H9 (cell line): ENCODE measurements at regions not wholly inside any gene's neighbourhood (a gene's known extent, or its start where the extent isn't known, plus 50 kb on each side); places are given as distances from the start of the nearest gene placed in this dataset.

Experiments used
- DNase-seq: peaks from one replicate; pipeline ENCODE4 v3.0.0-alpha.2; 2017
- H2AFZ ChIP-seq: one replicate; pipeline ENCODE4 v1.6.1; 2013; ENCODE audit warnings: mild to moderate bottlenecking, low read length, control low read depth, moderate library complexity
- H2AK5ac ChIP-seq: 2 replicates; pipeline ENCODE4 v1.6.1; 2013; ENCODE audit warnings: low read length, control low read depth, mixed read lengths; ENCODE audit not compliant: insufficient read length
- H2BK120ac ChIP-seq: one replicate; pipeline ENCODE4 v1.6.1; 2013; ENCODE audit warnings: low read depth, mild to moderate bottlenecking, low read length, control low read depth, inconsistent platforms; ENCODE audit not compliant: poor library complexity, severe bottlenecking
- H2BK12ac ChIP-seq: 2 replicates; pipeline ENCODE4 v1.6.1; 2013; ENCODE audit warnings: low read length, control low read depth, mixed read lengths, low read depth; ENCODE audit not compliant: insufficient read length
- H2BK15ac ChIP-seq: 2 replicates; pipeline ENCODE4 v1.6.1; 2013; ENCODE audit warnings: low read depth, low read length, control low read depth
- H2BK20ac ChIP-seq: one replicate; pipeline ENCODE4 v1.6.1; 2013; ENCODE audit warnings: low read depth, mild to moderate bottlenecking, low read length, control low read depth, inconsistent platforms; ENCODE audit not compliant: poor library complexity, severe bottlenecking
- H2BK5ac ChIP-seq: 2 replicates; pipeline ENCODE4 v1.6.1; 2013; ENCODE audit warnings: low read length, control low read depth, mixed read lengths; ENCODE audit not compliant: insufficient read length
- H3K14ac ChIP-seq: 2 replicates; pipeline ENCODE4 v1.6.1; 2013; ENCODE audit warnings: low read length, control low read depth; ENCODE audit not compliant: insufficient read depth
- H3K18ac ChIP-seq: 2 replicates; pipeline ENCODE4 v1.6.1; 2013; ENCODE audit warnings: low read depth, mild to moderate bottlenecking, mixed read lengths, low read length, control low read depth; ENCODE audit not compliant: insufficient read length
- H3K23ac ChIP-seq: 2 replicates; pipeline ENCODE4 v1.6.1; 2013; ENCODE audit warnings: low read length, control low read depth, mixed read lengths, low read depth; ENCODE audit not compliant: insufficient read length
- H3K23me2 ChIP-seq: 2 replicates; pipeline ENCODE4 v1.6.1; 2013; ENCODE audit warnings: low read depth, mild to moderate bottlenecking, mixed read lengths, low read length, control low read depth; ENCODE audit not compliant: insufficient read length, poor library complexity, severe bottlenecking
- H3K27ac ChIP-seq: 2 replicates; pipeline ENCODE4 v1.5.1; 2013; ENCODE audit warnings: low read length, control low read depth, mixed read lengths, low read depth; ENCODE audit not compliant: insufficient read length
- H3K27me3 ChIP-seq: 2 replicates; pipeline ENCODE4 v1.6.1; 2013; ENCODE audit warnings: low read length, control low read depth, inconsistent platforms; ENCODE audit not compliant: insufficient read depth
- H3K4ac ChIP-seq: 2 replicates; pipeline ENCODE4 v1.6.1; 2013; ENCODE audit warnings: low read depth, mild to moderate bottlenecking, control low read depth, inconsistent platforms, low read length, moderate library complexity
- H3K4me1 ChIP-seq: 2 replicates; pipeline ENCODE4 v1.6.1; 2013; ENCODE audit warnings: low read length, control low read depth, inconsistent platforms; ENCODE audit not compliant: insufficient read depth
- H3K4me2 ChIP-seq: 2 replicates; pipeline ENCODE4 v1.6.1; 2013; ENCODE audit warnings: low read length, control low read depth, mixed read lengths; ENCODE audit not compliant: insufficient read length, insufficient read depth
- H3K56ac ChIP-seq: 2 replicates; pipeline ENCODE4 v1.6.1; 2013; ENCODE audit warnings: low read depth, mild to moderate bottlenecking, mixed read lengths, low read length, control low read depth; ENCODE audit not compliant: insufficient read length
- H3K79me1 ChIP-seq: 2 replicates; pipeline ENCODE4 v1.6.1; 2013; ENCODE audit warnings: low read depth, mild to moderate bottlenecking, moderate library complexity, low read length, control low read depth, inconsistent platforms; ENCODE audit not compliant: insufficient read depth, poor library complexity, severe bottlenecking
- H3K79me2 ChIP-seq: 2 replicates; pipeline ENCODE4 v1.6.1; 2013; ENCODE audit warnings: low read length, control low read depth, inconsistent platforms; ENCODE audit not compliant: insufficient read depth
- H3K9ac ChIP-seq: 2 replicates; pipeline ENCODE4 v1.6.1; 2013; ENCODE audit warnings: low read length, control low read depth, mixed read lengths; ENCODE audit not compliant: insufficient read length; ENCODE audit errors: extremely low read depth
- H3K9me3 ChIP-seq: one replicate; pipeline ENCODE4 v1.6.1; 2013; ENCODE audit warnings: low read depth, low read length, inconsistent platforms; ENCODE audit not compliant: control insufficient read depth
- H3T11ph ChIP-seq: one replicate; pipeline ENCODE4 v1.6.1; 2013; ENCODE audit warnings: mild to moderate bottlenecking, low read length, control low read depth, inconsistent platforms
- H4K20me1 ChIP-seq: one replicate; pipeline ENCODE4 v1.6.1; 2013; ENCODE audit not compliant: control insufficient read depth, insufficient read length, insufficient read depth
- H4K5ac ChIP-seq: 2 replicates; pipeline ENCODE4 v1.6.1; 2013; ENCODE audit warnings: low read depth, mild to moderate bottlenecking, mixed read lengths, low read length, control low read depth; ENCODE audit not compliant: insufficient read length
- H4K8ac ChIP-seq: replicated peaks from 2 replicates; pipeline ENCODE4 v1.6.1; 2013; ENCODE audit warnings: low read length, control low read depth, mixed read lengths, low read depth; ENCODE audit not compliant: insufficient read length
- H4K91ac ChIP-seq: 2 replicates; pipeline ENCODE4 v1.6.1; 2013; ENCODE audit warnings: low read depth, mild to moderate bottlenecking, moderate library complexity, mixed read lengths, low read length, control low read depth; ENCODE audit not compliant: insufficient read length
- H3K27ac Mint-ChIP-seq, 3 experiments: 2 replicates in 2 of 3; 3 replicates in 1 of 3; pipeline ENCODE4 v1.8.0; 2020 to 2021; ENCODE audit warnings: mixed read lengths in 3 of 3, mild to moderate bottlenecking in 1 of 3, moderate library complexity in 1 of 3
- H3K27me3 Mint-ChIP-seq: 2 replicates; pipeline ENCODE4 v1.8.0; 2021; ENCODE audit warnings: low read depth, mild to moderate bottlenecking, moderate library complexity, mixed read lengths
- H3K36me3 Mint-ChIP-seq, 3 experiments: 2 replicates in 2 of 3; 3 replicates in 1 of 3; pipeline ENCODE4 v1.8.0; 2020 to 2021; ENCODE audit warnings: low read depth in 3 of 3, mixed read lengths in 3 of 3; ENCODE audit not compliant: insufficient read depth in 1 of 3
- H3K4me1 Mint-ChIP-seq, 2 experiments: 2 replicates each; pipeline ENCODE4 v1.8.0; 2020; ENCODE audit warnings: mixed read lengths in 2 of 2
- H3K4me3 Mint-ChIP-seq, 2 experiments: 2 replicates in 1 of 2; 3 replicates in 1 of 2; pipeline ENCODE4 v1.8.0; 2020 to 2021; ENCODE audit warnings: mild to moderate bottlenecking in 2 of 2, mixed read lengths in 2 of 2, moderate library complexity in 1 of 2
- H3K9me3 Mint-ChIP-seq, 2 experiments: 2 replicates in 1 of 2; 3 replicates in 1 of 2; pipeline ENCODE4 v1.8.0; 2020; ENCODE audit warnings: mild to moderate bottlenecking in 2 of 2, mixed read lengths in 2 of 2, moderate library complexity in 1 of 2
- WGBS: extraction: QIAGEN DNeasy Blood & Tissue Kit; methylation state at CpG from one replicate; pipeline ENCODE4 v1.1.7; 2013; ENCODE audit warnings: missing lambda C conversion rate, low lambda C conversion rate, mixed read lengths; ENCODE audit not compliant: insufficient read length; ENCODE audit errors: extremely low coverage; 5-methylcytosine and 5-hydroxymethylcytosine counted together
- TF ChIP-seq, protein P1 (sequence below): fragments of 200-600 bp; sonication (generic); conservative IDR thresholded peaks from 3 replicates; pipeline ENCODE4 v1.8.0; 2021; ENCODE audit warnings: antibody characterized with exemption, mild to moderate bottlenecking

DNA sequence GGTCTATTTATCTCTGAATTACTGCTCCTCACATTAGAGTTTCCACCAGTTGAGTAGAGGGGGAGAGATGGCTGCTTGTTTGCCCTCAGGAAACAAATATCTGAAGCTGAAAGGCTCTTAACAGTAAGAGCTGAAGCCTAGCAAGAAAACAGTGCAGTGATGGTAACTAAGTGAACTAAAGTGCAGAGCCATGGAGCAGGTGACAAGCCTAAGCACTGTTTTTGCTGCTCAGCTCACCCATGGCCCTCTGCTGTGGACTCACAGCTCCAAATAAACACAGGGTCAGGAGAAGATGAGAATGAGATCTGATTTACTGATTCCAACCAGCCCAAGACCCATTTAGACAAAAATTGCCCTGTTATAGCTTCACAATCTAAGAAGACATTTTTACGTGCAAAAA, 118.4 kb downstream of the ETAA1 start:
- H2AFZ ChIP-seq, result no peak overlapping the region
- no peak overlapping the region for H2BK120ac ChIP-seq
- no CpG with 5 or more reads among the region's 1 CpG for WGBS
- no peak overlapping the region for H2BK15ac ChIP-seq
- H4K8ac ChIP-seq, result no peak overlapping the region
- no peak overlapping the region for H3K56ac ChIP-seq
- H3K4me1 Mint-ChIP-seq, result no peaks in the 10 kb centered on the region
- no peak overlapping the region for H3K27ac ChIP-seq
- H3K27ac Mint-ChIP-seq, result no peak overlapping the region
- no peak overlapping the region for H3T11ph ChIP-seq
- H3K79me1 ChIP-seq, result no peaks in the 10 kb centered on the region
- H3K14ac ChIP-seq, result no peak overlapping the region
- no peak overlapping the region for H2AK5ac ChIP-seq
- no peaks in the 10 kb centered on the region for H4K20me1 ChIP-seq
- no peaks in the 10 kb centered on the region; a peak in 1 of 5 replicates for H3K9me3 Mint-ChIP-seq
- H3K4me1 ChIP-seq, result no peaks in the 10 kb centered on the region
- TF ChIP-seq, protein P1, sequence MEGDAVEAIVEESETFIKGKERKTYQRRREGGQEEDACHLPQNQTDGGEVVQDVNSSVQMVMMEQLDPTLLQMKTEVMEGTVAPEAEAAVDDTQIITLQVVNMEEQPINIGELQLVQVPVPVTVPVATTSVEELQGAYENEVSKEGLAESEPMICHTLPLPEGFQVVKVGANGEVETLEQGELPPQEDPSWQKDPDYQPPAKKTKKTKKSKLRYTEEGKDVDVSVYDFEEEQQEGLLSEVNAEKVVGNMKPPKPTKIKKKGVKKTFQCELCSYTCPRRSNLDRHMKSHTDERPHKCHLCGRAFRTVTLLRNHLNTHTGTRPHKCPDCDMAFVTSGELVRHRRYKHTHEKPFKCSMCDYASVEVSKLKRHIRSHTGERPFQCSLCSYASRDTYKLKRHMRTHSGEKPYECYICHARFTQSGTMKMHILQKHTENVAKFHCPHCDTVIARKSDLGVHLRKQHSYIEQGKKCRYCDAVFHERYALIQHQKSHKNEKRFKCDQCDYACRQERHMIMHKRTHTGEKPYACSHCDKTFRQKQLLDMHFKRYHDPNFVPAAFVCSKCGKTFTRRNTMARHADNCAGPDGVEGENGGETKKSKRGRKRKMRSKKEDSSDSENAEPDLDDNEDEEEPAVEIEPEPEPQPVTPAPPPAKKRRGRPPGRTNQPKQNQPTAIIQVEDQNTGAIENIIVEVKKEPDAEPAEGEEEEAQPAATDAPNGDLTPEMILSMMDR, result no peak
- no peak overlapping the region for H4K5ac ChIP-seq
- H3K23ac ChIP-seq, result no peak overlapping the region
- no peaks in the 10 kb centered on the region for H3K27me3 ChIP-seq
- H4K91ac ChIP-seq, result no peak overlapping the region
- H3K79me2 ChIP-seq, result no peaks in the 10 kb centered on the region
- H2BK20ac ChIP-seq, result no peak overlapping the region
- no peak overlapping the region for H3K4me2 ChIP-seq
- no peak overlapping the region for H3K4ac ChIP-seq
- H3K23me2 ChIP-seq, result no peaks in the 10 kb centered on the region
- no peak for DNase-seq
- H3K27me3 Mint-ChIP-seq, result no peaks in the 10 kb centered on the region; the same call in 1 of the 2 replicates
- H2BK12ac ChIP-seq, result no peak overlapping the region
- no peak overlapping the region for H3K9ac ChIP-seq
- H2BK5ac ChIP-seq, result no peak overlapping the region
- H3K18ac ChIP-seq, result no peak overlapping the region
- no peaks in the 10 kb centered on the region for H3K36me3 Mint-ChIP-seq
- no peaks in the 10 kb centered on the region for H3K9me3 ChIP-seq
- H3K4me3 Mint-ChIP-seq, result no peak overlapping the region
